HG02973 (cell line): ENCODE measurements at regions not wholly inside any gene's neighbourhood (a gene's known extent, or its start where the extent isn't known, plus 50 kb on each side); places are given as distances from the start of the nearest gene placed in this dataset.

ENCODE experiments used
- ATAC-seq: cut with Tn5 transposase; IDR thresholded peaks from one replicate; pipeline ENCODE4 v1.9.1; 2021; ENCODE audit warnings: moderate library complexity; ENCODE audit not compliant: unreplicated experiment

- no peak for ATAC-seq
Measured at GRCh38 chr5:67315082-67315989, 118.7 kb upstream of the CD180 start.

GRCh38 chr5:67311701-67312100 lies 115.1 kb upstream of the CD180 start:
- no peak for ATAC-seq

- no peak for ATAC-seq
Measured at GRCh38 chr5:67311208-67311607, 114.6 kb upstream of the CD180 start.

DNA sequence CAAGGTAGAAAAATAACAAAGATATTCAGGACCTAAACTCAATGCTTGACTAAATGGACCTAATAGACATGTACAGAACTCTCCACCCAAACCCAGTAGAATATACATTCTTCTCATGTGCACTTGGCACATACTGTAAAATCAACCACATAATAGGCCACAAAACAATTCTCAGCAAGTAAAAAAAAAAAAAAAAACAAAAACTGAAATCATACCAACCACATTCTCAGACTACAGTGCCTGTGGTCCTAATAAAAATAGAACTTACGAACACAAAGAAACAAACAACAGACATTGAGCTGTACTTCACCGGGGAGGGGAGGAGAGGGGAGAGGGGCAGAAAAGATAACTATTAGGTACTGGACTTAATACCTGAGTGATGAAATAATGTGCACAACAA lies 114.1 kb upstream of the CD180 start:
- ATAC-seq, result no peak

DNA sequence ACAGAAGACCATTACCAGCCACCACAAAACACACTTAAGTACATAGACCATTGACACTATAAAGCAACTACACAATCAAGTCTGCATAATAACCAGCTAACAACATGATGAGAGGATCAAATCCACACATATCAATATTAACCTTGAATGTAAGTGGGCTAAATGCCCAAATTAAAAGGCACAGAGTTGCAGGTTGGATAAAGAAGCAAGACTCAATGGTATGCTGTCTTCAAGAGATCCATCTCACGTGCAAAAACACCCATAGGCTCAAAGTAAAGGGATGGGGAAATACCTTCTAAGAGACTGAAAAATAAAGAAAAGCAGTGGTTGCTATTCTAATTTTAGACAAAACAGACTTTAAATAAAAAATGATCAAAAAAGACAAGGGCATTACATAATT lies 113.6 kb upstream of the CD180 start:
- ATAC-seq, result no peak

DNA sequence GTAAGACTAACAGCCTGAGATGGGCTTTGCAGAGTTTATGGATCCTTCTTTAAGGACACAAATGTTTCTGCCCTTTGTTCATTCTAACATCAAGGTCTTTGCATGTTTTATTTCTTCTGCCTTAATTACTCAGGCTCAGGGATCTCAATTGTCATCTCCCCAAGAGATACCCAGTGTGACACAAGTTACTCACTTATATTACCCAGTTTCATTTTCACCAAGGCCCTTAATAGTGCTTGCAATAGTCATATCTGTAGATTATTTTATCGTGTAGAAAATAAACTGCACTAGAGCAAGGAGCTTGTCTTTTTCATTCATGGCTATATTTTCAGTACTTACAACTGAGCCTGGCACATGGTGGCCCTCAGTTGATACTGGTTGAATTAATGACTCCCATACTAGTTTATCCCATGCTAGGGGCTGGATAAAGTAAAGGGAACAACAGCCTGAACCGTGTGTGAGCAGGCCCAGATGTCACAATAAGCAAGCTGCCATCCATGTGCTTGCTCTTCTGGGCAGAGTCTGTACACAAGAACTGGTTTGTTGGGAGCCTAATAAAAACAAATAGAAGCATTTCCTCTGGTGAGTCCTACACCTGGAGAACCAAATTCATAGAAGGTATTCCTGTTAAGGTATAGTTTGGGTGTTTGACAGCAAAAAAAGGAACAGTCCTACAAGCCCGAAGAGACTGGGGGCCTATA lies 112.5 kb upstream of the CD180 start:
- no peak for ATAC-seq

- ATAC-seq, result no peak
Measured at GRCh38 chr5:67306965-67307607, 110.5 kb upstream of the CD180 start.

DNA sequence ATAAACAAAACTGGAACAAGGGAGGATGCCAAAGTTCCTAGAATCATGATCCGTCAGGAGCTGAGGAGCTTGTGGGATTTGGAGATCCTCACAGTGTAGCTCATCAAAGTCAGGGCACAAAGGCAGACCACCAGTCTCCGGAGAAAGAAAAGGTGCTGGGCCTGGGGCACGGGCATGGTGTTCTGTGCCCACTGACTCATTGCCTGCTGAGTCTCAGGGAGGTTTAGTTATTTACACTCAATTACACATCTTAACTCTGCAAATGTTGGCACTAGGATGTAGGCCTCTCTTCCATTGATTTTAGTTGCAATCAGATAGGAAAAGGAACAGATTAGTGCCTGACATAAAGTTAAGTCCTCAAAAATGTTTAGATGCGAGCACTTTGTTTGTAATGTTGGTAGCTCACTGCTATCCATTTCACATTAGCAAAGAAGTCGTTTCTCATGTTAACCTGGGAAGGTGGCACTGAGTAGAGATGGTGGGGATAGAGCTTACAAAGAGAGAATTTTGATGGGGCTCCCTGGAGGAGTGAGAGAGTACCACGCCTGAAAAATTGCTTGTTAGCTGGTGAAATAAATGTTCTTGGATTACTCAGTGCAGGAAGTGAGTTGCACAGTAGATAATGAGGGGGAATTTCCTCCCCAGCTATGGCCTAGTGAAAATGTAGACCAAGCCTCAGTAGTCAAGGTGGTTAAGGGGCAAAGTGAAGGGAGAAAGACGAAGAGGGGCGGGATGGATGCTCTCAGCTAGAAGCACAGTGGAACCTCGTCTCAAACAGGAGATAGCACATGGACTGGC lies 109.5 kb upstream of the CD180 start:
- ATAC-seq, result no peak

GRCh38 chr5:67305401-67305800 lies 108.8 kb upstream of the CD180 start:
- no peak for ATAC-seq

DNA sequence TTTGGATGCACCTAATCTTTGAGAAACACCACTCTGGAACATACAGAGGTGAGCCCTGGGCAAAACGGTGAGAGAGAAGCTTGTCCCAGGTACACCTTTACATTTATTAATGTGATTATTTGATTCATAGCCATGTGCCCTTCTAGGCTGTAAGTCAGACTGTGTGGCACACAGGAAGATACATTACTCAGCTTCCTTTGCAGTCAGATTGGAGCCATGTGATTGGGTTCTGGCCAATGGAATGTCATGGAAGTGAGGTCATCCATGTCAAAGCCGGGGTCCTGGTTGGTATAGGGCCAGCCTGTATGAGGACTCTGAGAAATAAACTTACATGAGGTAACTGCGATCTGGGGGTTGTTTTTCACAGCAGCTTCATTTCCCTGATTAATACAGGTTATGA lies 106.8 kb upstream of the CD180 start:
- no peak for ATAC-seq

GRCh38 chr5:67301285-67301903 lies 104.8 kb upstream of the CD180 start:
- ATAC-seq, result no peak

DNA sequence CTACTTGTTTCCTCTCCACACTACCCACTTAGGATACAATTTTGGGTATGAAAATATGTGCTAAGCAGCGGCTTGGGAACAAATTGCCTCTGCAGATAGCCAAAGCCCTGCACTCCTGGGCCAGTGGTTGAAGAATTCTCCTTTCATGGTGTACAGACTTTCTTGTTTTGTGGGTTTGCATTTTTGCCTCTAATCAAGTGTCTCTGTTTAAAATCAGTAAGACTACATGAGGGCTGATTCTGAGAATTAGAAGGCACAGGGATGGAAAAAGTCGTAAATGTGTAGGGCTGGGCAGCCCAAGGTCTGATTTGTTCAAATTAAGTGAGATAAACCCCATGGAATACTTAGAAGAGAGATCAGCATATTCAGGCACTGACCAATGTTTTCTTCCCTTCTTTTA lies 103.7 kb upstream of the CD180 start:
- ATAC-seq, result no peak

DNA sequence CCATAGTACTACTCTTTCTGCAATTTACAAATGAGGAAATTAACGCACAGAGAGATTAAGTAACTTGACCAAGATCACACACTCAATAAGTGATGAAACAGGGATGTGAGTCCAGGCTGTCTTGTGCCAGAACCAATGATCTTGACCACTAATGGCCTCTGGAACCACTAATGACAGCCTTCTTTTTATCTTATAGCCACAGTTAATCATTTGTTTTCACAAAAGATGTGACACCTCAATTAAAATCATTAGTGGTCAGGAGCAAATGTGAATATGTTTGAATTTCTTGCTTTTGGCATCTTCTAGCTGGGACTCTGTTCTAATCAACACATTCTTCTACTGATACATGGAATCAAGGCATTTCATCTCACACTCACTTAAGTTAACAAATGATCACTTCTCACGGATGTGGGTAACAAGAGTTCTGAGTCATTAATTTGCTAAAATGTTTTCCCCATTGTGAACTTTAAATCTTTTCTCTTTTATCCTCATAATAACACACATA lies 102.7 kb upstream of the CD180 start:
- no peak for ATAC-seq

- ATAC-seq, result no peak
Measured at GRCh38 chr5:67297802-67298532, 101.4 kb upstream of the CD180 start.

- no peak for ATAC-seq
Measured at GRCh38 chr5:67297376-67297775, 100.8 kb upstream of the CD180 start.

DNA sequence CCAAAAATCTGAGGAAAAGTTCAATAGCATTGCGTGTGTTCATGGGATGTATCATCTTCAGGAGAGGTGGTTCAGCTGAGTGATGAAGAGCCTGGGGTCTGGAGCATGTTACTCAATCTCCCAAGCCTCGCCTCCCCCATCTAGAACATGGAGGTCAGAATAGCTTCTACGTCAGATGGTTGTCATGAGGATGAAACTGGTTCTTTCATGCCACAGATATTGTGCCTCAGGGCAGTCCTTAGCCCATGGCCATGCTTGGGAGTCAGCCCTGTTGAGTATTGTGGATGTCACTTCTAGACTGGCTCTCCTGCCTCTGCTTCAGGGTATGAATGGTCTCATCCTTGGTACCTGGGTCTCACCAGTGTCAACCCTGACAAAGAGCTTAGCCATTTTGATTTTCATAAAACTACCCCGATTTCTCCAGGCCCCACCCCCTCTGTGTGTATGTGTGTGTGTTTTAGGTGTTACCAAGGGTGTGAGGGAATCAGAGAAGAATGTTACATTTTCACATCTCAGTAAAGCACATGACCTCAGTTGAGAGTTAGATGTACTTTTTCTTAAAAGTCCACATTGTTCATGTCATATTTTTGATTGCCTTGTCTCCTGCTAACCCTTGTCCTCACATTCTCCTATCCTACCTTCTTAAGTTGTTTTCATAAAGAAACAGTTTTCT lies 97.8 kb upstream of the CD180 start:
- no peak for ATAC-seq

DNA sequence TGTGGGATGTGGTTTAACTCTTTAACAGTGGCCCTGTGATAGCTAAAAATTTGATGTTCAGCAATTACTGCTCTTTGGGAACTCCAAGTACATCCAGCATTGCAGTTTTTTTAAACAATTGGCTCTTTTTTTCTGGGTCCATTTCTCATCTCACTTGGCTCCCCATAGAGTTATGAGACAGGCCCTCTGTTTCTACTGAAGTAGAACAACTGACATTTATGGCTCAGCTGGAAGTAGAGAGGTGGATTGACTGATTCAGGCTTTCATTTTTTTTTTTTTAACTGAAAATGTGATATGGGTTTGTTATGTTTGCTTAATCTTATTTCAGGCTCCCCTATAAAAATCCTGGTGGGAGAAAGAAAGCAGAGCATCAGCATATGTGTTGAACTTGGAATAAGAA lies 96.6 kb upstream of the CD180 start:
- ATAC-seq, result no peak

DNA sequence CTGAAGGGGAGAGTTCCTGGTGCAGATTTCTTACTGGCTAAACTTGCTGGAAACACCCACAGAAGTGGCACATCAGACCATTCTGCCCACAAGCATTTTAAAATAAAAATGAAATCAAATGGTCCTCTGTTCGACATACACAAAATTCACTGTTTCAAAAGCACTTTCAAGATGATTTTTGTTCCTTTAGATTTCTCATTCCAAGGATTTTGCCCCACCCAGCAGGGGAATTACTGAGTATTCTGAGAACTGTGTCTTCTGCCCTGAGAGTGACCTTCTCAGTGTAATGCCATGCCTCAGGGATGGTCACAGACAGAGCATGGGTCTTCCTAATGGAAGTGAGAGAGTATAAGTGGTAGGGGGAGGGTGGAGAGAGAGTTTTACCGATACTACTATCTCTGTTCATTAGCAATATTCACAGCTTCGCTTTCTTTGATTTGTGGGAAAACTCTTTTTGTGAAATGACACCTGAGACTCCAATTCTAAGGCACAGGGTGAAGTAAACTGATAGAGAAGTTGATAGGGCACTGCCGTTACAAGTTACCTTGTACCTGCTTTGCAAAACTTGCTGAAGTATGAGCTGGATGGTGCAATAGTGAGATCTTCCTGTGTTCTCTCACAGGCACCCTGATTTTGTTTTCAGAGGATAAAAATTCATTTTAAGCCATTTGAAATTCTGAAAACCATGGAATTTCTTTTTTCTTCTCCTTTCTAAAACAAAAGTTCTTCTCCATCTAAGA lies 95.8 kb upstream of the CD180 start:
- ATAC-seq, result no peak

GRCh38 chr5:67291671-67292070 lies 95.1 kb upstream of the CD180 start:
- no peak for ATAC-seq
